Tibial artery (tissue), 4 donors: ENCODE measurements at regions not wholly inside any gene's neighbourhood (a gene's known extent, or its start where the extent isn't known, plus 50 kb on each side); places are given as distances from the start of the nearest gene placed in this dataset.

Source experiments
- DNase-seq, 2 donors: peaks; one replicate each; pipeline ENCODE4 v3.0.0-alpha.2; 2019
- H3K27ac ChIP-seq, 2 donors: fragments of 200-600 bp; sonication (generic) in 1 of 2; 1 replicate in 1 of 2; 2 replicates in 1 of 2; pipeline ENCODE4 v1.5.1; 2018 to 2019; ENCODE audit warnings: mild to moderate bottlenecking in 1 of 2
- H3K27me3 ChIP-seq, 2 donors: fragments of 200-600 bp; sonication (generic) in 1 of 2; one replicate each; pipeline versions ENCODE4 v1.5.1 to v1.6.0; 2016 to 2019
- H3K36me3 ChIP-seq, 3 donors: fragments of 200-600 bp; sonication (generic) in 2 of 3; one replicate each; pipeline ENCODE4 v1.5.1; 2016 to 2019; ENCODE audit warnings: mild to moderate bottlenecking in 2 of 3
- H3K4me1 ChIP-seq, 4 donors: fragments of 200-600 bp; sonication (generic) in 2 of 4; 1 replicate in 3 of 4; 2 replicates in 1 of 4; pipeline ENCODE4 v1.5.1; 2016 to 2019
- H3K4me3 ChIP-seq, 2 donors: fragments of 200-600 bp; sonication (generic) in 1 of 2; 1 replicate in 1 of 2; 2 replicates in 1 of 2; pipeline ENCODE4 v1.5.1; 2018 to 2019; ENCODE audit warnings: mild to moderate bottlenecking in 2 of 2
- H3K9me3 ChIP-seq, 3 donors: fragments of 200-600 bp; sonication (generic) in 1 of 3; one replicate each; pipeline ENCODE4 v1.5.1; 2016 to 2019
- intact Hi-C: fragments of 100-400 bp; cut with DNase I; formaldehyde crosslinking; loops from one replicate; pipeline ENCODE4 v1.15.0; 2023; ENCODE audit warnings: low total_unique reads
- TF ChIP-seq, protein P1 (sequence below), 2 experiments: fragments of 200-600 bp in 1 of 2; fragments of 450-650 bp in 1 of 2; IDR thresholded peaks; one replicate each; pipeline ENCODE4 v1.5.1; 2017 to 2019; ENCODE audit warnings: antibody characterized with exemption in 2 of 2, mild to moderate bottlenecking in 1 of 2, moderate library complexity in 1 of 2

DNA sequence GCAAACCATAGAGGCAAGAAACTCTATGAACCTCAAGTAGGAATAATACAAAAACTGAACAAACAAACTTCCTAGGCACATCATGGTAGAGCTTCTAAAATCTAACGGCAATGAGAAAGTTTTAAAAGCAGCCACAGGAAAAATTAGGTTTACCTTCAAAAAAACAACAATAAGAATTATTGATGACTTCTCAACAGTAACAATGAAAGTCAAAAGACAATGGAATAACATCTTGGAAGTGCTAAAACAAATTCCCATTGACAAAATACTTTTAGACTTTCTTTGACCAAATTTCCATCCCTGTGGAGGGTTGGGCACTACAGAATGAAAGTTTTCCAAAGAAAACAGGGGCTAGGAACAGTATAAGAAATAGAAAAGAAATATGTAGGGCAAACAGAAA lies 222.9 kb upstream of the ERCC4 start:
- TF ChIP-seq, protein P1, sequence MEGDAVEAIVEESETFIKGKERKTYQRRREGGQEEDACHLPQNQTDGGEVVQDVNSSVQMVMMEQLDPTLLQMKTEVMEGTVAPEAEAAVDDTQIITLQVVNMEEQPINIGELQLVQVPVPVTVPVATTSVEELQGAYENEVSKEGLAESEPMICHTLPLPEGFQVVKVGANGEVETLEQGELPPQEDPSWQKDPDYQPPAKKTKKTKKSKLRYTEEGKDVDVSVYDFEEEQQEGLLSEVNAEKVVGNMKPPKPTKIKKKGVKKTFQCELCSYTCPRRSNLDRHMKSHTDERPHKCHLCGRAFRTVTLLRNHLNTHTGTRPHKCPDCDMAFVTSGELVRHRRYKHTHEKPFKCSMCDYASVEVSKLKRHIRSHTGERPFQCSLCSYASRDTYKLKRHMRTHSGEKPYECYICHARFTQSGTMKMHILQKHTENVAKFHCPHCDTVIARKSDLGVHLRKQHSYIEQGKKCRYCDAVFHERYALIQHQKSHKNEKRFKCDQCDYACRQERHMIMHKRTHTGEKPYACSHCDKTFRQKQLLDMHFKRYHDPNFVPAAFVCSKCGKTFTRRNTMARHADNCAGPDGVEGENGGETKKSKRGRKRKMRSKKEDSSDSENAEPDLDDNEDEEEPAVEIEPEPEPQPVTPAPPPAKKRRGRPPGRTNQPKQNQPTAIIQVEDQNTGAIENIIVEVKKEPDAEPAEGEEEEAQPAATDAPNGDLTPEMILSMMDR (IDR thresholded peaks at IDR 0.05), result no peak
- intact Hi-C loops, result no loop called here
- Histone ChIP-seq H3K4me1 (peaks cover 0 to under 1% (median under 1%) of the 10 kb centered on the region in 4 donors), H3K9me3 (peaks cover 0 to 12% (median 7%) of the 10 kb centered on the region in 3 donors), H3K27me3 (no peaks in the 10 kb centered on the region), H3K4me3 (no peak overlapping the region), H3K27ac (no peak overlapping the region), H3K36me3 (no peaks in the 10 kb centered on the region)
- no peak for DNase-seq

DNA sequence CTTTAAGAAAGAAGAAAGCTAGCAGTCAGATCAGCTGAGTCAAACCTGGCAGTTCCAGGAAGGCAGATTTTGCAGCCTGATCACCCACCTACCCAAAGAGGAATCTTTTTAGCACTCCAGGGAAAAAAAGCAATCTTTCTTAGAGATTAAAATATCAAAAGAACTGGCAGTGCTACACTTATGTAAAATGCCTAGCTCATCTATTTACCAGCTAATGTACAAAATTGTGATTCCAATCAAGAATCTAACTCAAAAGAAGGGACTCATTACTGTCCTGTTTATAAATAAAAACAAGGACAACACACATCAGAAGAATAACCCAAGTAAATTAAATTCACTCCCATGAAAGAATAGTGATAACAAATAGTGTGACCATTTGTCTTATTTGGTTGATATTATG lies 222.4 kb upstream of the ERCC4 start:
- Histone ChIP-seq H3K27me3 (no peaks in the 10 kb centered on the region), H3K4me3 (no peak overlapping the region), H3K4me1 (peaks cover 0 to 6% (median 3%) of the 10 kb centered on the region in 4 donors), H3K27ac (no peak overlapping the region), H3K36me3 (no peaks in the 10 kb centered on the region), H3K9me3 (peaks cover 0 to 12% (median 7%) of the 10 kb centered on the region in 3 donors)
- no peak for DNase-seq
- intact Hi-C loops, result no loop called here
- TF ChIP-seq, protein P1 (IDR thresholded peaks at IDR 0.05), result no peak

DNA sequence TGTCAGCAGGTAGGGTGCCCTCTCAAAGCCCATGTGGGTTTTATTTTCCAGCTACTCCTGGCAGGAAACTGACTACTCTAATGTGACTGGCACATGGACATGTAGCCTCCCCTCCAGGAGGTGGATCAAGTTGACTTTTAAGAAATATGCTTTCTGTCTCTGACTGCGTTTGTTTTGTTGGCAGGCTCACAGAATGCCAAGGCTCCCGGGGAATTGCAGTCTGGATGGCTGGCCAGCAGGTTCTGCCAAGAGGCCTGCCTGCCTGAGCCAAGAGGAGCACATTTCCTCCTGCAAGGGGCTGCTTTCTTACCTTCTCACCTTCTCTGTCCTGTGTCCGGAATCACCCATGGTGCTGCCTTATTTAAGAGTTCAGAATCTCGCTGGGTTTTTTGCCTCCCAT lies 217.3 kb upstream of the ERCC4 start:
- Histone ChIP-seq H3K27me3 (no peaks in the 10 kb centered on the region), H3K36me3 (no peaks in the 10 kb centered on the region), H3K4me1 (peaks cover 0 to 11% (median 5%) of the 10 kb centered on the region in 4 donors), H3K9me3 (no peaks in the 10 kb centered on the region), H3K4me3 (no peak overlapping the region), H3K27ac (peak overlapping the region in 1 of 2 donors; percentile 16)
- TF ChIP-seq, protein P1 (IDR thresholded peaks at IDR 0.05), result no peak
- peak; percentile 24 to 67 for DNase-seq
- intact Hi-C loops, result no loop called here

DNA sequence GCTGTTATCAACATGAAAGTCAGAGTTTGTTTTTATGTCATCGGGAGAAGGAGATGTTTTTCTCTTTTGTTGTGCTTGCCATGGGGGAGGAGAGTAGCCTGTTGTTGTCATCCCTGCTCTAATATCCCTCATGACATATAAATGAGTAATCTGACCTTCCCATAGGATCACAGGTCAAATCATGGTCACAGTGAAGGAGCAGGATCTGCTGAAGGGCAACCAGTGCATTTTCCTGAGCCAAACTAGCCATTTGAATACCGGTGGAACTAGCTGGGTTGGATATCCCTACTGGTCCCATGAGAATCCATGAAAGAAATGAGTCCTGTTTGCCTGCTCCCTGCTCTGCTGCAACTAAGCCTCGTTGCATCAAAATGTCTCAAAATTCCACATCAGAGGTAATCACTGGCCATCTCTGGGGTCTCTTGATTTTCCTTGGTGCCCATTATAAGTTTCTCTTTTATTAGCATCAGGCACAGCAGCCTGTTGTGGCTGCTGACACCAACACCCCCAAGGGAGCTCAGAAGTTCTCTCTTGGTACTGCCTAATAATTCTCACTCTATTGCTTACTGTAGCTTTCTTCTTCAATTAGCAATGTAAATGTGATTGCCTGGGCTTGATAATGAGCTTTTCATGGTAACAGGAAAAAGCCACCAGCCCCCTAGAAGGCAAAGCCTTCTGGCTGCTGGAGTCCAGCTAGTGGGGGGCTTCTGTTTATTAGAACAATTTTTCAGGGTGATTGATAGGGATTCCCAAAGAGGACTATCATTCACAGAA lies 211.4 kb upstream of the ERCC4 start:
- no peaks in the 10 kb centered on the region for H3K4me1 ChIP-seq
- no peak overlapping the region for H3K27ac ChIP-seq
- no peaks in the 10 kb centered on the region for H3K9me3 ChIP-seq
- H3K4me3 ChIP-seq, result no peak overlapping the region
- no peaks in the 10 kb centered on the region for H3K36me3 ChIP-seq
- intact Hi-C loops, result no loop called here
- no peaks in the 10 kb centered on the region for H3K27me3 ChIP-seq
- TF ChIP-seq, protein P1 (IDR thresholded peaks at IDR 0.05), result no peak
- DNase-seq, result no peak

DNA sequence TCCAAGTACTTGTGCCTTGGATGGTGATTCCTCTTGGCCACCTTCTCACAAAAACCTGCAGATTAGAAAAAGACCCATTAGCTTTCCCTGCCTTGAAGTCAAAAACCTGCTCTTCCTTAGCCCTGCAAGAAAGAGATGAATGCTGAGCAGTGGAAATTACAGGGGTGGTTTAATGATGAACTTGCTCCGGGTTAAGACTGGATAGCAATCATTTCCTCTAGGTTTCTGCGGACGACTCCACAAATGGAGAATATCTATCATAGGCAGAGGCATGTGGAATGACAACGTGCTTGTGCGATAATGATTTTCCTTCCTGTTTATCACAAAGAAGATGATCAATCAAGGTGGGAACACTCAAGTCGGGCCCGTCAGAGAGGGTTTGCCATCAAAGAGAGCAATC lies 201.2 kb upstream of the ERCC4 start:
- Histone ChIP-seq H3K4me3 (no peak overlapping the region), H3K36me3 (no peaks in the 10 kb centered on the region), H3K9me3 (no peaks in the 10 kb centered on the region), H3K27me3 (peaks cover 0 to 3% of the 10 kb centered on the region in 2 donors), H3K27ac (no peak overlapping the region), H3K4me1 (no peaks in the 10 kb centered on the region)
- intact Hi-C loops, result no loop called here
- TF ChIP-seq, protein P1 (IDR thresholded peaks at IDR 0.05), result no peak
- DNase-seq, result no peak
